B cell (primary cell): ENCODE measurements at regions not wholly inside any gene's neighbourhood (a gene's known extent, or its start where the extent isn't known, plus 50 kb on each side); places are given as distances from the start of the nearest gene placed in this dataset.

Experiments used
- CTCF ChIP-seq: fragments of 200-600 bp; IDR thresholded peaks from one replicate; pipeline ENCODE4 v1.8.0; 2022; ENCODE audit warnings: antibody characterized with exemption, mild to moderate bottlenecking
- EZH2 ChIP-seq: IDR thresholded peaks from 2 replicates; pipeline ENCODE4 v1.6.1; 2012; ENCODE audit warnings: borderline replicate concordance, low read depth, mild to moderate bottlenecking, moderate library complexity, low read length; ENCODE audit not compliant: insufficient read depth, poor library complexity, severe bottlenecking

- TF ChIP-seq EZH2 (no peak), CTCF (no peak)
Observed at GRCh38 chr2:41705634-41706033, 342.2 kb upstream of the PKDCC start.
